HG02571 (cell line): ENCODE measurements at regions not wholly inside any gene's neighbourhood (a gene's known extent, or its start where the extent isn't known, plus 50 kb on each side); places are given as distances from the start of the nearest gene placed in this dataset.

ENCODE experiments used
- ATAC-seq: cut with Tn5 transposase; IDR thresholded peaks from one replicate; pipeline ENCODE4 v1.9.1; 2021; ENCODE audit warnings: mild to moderate bottlenecking, moderate library complexity; ENCODE audit not compliant: unreplicated experiment

DNA sequence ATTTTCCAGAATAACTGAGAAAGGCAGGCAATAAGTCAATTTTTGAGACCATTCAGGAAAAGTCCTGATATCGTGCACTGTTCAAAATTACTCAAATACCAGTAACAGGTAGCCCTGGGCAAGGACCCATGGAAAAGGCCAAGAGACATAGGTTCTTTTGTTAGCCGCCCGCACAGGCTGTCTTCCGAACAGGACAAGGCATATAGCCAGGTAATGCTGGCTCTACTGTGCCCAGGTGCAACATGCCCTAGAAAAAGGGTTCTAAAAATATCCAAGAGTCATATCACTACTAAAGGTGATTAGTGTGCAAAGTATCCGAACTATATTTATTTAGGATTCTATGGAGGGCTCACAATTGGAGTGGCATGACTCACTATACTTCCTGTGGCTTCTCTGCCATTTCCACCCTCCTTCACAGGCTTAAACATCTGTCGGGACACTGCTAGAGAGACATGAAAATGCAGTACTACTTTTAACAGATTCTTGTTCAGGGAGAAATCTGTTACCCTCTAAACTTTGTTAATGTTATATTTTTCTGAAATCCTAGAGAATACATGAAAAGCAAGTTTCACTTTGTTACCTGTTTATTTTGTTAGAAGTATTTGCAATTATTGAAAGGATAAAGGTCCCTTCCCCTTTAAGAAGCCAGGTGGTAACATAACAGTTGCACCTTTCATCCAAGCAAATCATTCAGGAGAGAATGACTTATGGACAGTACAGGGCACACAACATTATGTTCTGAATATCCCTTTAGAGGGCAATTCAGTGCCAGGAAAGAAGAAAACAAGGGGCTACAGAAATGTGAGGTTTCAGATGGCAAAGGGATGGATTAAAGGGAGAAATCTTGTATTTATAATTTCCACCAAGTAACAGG, 293.3 kb upstream of the THBS1 start:
- no peak for ATAC-seq

DNA sequence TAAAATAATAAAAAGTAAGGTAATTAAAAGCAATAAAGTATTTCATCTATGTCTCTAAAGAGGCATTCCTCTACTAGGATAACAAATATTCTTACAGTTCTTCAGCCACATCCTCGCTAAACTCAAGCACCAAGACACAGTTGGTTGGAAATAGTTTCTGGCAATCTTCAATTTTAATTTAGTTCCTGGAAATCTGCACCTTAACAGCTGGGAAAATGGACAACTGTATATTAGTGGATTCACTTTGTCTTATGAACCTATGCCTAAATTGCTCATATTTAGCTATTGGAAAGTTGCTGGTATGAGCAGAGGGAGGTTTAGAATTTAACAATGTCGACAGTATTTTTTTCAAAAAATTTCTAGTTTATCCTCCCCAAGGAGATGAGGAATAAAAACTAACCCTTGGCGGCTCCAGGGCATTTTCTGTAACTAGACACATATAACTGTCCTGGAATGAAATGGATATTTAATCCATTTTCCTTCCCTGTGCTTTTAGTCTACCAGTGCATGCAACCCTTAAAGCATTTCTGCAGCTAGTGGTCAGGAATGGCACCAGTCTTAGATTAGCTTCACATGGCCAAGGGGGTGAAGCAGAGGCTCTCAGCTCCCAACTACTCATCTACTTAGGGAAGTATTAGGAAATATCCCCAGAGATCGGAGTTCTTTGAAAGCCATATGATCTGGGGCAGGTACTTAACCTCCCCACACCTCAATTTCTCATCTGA, 290.0 kb upstream of the THBS1 start:
- no peak for ATAC-seq

DNA sequence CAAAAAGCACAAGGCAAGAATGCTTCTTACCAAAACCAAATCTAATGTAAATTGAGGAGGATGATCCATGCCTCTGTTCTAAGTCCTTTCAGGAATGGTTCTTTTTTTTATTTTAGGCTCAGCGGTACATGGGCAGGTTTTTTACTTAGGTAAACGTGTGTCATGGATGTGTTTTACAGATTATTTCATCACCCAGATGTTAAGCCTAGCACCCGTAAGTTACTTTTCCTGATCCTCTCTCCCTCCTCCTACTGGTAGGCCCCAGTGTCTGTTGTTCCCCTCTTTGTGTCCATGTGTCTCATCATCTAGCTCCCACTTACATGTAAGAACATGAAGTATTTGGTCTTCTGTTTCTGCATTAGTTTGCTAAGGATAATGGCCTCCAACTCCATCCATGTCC, 289.2 kb upstream of the THBS1 start:
- ATAC-seq, result no peak

DNA sequence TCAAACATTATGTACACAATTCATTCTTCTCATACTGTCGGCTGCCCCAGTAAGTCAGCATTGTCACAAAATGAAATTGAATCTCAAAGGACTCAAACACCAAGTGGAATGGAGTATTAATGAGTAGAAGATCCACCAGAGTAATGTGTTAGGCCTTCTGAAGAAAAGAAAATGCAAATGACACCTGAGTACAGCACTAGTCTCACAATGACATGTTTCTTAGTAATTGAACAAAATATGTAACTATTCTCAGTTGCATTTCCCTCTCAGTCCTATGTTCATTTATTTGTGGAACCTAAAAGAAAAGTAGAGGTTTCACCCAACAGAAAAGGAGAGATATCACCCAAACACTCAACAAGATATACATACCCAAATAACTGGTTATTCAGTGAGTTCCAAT, 283.9 kb upstream of the THBS1 start:
- ATAC-seq, result no peak

DNA sequence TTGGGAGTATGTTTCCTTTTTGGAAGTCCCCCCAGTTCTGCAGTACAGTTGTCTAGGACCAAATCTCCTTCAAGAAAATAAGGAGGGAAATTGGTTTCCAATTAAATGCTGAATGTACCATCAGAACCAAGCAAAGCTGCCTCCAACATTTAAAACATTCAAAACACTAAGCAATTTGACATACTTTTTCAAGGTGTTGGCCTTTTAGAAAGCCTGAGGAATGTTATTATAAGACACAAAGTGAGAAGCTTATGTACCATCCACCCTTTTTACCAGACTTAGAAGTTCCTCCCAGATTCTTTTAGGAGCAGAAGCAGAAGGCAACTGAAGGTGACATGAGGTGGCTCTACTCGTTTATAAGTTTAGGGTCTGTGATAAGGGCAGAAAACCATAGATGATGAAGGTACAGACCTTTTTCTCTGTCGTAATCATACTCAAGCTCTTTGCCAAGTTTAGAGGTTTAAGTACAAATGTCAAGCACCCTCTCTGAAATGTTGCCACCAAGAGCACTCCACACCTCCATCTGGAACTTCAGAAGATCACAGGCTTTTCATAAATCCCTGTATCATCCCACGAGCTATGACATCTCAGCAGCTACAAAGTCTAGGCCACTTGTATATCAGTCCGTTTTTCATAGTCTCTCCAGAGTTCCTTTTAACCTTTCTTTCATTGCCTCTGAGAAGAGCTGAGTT, 282.5 kb upstream of the THBS1 start:
- ATAC-seq, result no peak

DNA sequence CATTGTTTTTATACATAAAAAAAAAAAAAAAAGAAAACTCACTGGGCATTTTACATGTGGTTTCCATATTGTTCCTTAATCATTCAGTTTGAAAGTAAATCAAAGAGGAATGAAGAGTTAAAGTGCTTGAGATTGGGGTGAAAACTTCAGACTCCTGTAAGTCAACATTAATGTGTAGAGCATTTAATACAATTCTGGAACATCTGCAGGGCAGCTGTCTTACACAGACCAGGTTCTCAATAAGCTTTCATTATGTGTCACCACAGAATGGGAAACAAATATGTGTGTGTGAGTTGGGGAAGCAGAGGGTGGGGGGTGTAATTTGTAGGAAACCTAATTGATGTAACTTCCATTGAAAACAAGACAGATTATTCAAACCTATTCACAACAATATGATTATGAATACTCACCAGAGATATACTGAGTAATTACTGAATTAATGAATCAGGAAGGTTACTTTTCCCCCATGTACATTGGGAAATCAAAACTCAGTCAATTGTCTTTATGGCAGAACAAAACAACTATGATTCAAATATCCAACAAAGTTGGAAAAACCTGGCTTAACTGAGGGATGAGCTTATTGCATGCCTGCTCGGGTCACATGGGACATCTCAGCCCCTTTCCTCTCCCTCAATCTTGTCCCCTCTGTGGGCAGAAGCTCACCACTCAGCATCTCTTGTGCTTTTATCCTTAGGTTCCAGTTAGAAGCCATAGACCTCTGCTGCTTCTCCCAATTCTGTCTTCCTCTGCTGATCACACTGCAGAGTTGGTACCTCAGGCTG, 281.2 kb upstream of the THBS1 start:
- no peak for ATAC-seq

DNA sequence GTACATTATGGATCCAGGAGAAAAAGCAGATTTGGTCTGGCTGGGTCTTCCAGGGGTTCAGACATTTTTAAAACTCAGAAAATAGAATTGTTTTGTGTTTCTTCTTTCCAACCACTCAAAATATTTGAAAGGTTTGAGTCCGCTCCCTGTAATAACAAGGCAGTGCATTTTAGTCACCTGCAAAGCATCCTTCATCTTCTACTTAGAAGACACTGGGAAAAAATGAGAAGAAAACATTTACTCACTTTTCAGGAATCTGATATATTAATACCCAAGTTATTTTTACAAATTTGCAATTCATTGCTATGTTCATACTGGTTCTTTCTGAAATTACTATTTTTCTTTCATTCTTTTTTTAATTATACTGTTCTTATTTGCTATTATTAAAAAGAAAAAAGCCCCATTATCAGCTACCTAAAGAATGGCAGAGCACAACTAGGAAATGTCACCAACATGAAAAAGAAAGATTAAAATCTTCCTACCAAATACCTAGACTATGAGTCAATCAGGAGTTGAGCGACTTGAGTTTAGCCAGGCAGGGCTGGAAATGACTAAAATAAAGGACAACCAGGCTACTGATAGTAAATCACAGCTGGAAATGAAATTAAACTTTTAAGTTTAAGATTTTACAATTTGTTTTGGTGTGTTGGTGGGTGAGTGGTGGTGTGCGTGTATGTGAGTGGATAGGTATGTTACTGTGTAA, 280.3 kb upstream of the THBS1 start:
- ATAC-seq, result no peak

DNA sequence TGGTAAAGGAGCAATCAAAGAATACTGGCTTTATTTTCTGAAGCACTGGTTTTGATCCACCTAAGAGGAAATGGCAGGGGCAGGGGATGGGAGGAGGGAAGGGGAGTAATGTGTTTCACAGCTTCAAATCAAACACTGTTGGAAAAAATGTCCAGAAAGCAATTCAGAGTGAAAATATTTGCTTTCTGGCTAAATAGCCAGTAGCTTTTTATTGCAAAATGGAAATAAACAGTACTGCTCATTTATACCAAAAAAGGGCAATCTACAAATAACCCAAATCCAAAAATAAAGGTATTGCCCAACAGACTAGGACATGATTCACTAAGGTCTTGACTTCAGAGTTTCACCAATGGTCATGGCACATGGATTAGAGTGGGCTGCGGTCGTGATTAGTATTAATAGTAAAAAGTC, 279.3 kb upstream of the THBS1 start:
- no peak for ATAC-seq

DNA sequence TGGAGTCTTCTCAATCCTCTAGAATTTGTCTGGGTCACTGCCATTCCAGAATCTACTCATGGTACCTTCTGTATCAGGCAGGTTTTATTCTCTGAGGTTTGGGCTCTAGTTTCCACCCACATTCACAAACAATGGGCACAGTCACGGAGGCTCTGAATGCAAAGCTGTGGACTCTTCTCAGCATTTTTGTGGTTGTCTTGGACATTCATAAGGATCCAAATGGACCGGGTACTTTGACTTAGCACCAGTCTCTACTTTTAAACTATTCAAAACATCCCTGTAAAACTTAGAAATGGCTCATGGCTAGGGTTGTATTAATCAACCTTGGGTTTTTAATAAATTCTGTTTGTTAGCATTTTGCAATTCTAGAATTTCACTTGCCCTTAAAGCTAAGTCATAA, 277.9 kb upstream of the THBS1 start:
- ATAC-seq, result no peak

DNA sequence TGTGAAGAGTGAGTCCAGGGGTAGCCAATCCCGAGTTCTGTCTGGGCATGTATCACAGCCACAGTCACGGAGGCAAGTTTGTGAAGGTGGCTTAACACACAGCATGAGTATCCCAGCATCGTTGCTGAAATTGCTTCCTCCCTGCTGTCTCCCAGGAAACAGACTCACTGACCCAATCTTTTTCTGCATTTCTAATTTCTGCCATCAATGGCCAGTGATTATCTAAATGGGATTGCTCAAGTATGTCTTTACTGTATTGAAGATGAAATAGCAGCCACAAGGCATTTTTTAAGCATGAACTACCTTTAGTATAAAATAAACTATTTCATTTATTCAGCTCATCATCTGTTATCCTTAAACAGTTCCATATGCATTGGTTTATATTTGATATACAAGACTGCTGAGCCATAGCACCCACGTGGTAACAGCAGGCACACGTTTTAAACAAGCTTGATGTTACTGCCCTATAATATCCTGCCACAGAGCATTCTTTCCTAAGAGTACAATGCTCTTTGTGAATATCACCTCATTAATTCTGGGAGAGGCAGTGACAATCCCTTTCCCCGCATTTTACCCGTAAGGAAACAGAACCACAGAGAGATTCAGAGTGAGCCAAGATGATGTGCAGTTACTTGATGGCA, 276.6 kb upstream of the THBS1 start:
- no peak for ATAC-seq

DNA sequence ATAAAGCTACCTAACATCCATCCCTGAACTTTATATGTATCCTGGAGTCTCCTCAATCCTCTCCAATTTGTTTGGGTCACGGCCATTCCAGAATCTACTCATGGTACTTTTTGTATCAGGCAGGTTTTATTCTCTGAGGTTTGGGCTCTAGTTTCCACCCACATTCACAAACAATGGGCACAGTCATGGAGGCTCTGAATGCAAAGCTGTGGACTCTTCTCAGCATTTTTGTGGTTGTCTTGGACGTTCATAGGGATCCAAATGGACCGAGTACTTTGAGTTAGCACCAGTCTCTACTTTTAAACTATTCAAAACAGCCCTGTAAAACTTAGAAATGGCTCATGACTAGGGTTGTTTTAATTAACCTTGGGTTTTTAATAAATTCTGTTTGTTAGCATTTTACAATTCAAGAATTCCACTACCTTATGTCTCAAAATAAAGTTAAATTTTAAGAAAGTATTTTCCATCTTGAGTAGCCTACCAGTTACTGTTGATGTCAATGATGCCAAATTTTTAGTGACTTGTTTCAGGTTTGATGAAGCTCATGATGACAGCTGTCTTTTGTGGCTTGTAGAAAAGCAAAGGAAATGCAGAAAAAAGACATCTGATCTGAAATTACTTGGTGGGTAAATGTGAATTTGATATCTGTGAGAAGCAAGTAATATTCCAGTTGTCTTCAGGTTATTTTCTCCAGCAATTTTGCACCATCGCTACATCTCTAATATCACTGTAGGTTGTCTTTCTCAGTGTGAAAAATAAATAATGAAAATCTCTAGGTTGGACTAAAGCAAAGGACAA, 275.7 kb upstream of the THBS1 start:
- no peak for ATAC-seq

DNA sequence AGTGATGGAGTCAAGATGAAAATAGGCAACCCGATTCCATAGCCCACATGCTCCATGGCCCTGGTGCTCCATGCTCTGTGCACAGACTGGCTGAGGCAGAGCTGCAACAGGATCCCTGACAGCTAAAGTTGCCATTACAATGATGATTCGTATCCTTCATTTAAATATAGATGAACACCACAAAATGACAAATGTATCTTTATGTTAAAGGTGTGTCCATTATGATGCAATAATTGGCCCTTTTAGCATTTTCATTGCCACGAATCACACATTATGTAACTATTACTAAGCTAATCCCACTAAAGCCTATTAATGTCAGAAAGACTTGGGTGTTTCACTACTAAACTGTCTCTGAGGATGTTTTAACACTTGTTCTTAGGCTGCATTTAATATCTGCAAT, 270.2 kb upstream of the THBS1 start:
- no peak for ATAC-seq

DNA sequence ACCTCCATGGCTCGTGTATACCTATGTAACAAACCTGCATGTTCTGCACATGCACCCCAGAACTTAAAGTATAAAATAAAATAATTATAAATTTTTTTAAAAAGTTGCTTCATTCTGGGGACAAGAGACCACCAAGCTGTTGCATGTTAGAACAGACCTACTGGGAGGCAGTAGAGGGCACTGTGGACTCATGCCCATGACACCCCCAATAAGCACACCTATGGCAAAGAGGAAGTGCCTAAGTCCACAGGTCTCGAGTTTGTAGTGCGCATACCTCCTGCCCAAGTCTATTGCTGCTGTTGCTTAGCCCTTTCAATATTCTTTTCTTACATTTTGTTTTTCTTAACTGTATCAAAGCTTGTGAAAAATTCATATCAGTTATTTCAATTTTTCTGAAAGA, 267.9 kb upstream of the THBS1 start:
- no peak for ATAC-seq

DNA sequence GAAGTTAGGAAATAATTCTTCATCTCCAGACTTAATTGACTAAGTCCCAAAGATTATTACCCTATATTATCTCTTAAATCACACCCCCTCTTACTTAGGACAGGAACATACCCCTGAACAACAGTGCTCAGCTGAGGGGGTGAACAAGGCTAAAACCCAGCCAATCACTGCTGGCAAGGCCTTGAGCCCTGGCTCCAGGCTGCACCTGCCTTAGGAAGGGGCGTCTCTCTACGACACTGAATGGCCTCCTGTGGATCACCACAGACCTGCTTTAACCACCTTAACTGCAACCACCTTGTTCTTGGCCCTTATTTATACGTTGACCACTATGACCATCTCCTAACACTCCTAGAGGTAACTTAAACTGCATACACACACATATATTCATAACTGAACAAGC, 267.4 kb upstream of the THBS1 start:
- no peak for ATAC-seq

DNA sequence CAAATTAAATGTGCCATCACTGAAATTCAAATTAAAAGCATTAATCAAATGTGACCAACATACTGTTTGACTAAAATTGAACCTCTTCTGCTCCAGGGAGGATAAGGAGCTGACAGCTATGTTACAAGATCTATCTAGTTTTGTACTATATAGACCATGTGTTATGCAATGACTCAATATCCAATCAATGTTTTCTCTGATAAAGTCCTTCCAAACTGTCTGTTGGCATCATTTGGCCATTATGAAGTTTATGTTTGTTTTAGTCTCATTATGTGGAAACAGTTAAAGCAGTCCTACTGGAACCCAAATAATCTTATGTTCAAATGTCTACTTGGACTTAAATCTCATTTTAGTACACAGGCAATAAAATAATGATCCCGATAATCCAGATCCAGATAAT, 267.0 kb upstream of the THBS1 start:
- no peak for ATAC-seq

DNA sequence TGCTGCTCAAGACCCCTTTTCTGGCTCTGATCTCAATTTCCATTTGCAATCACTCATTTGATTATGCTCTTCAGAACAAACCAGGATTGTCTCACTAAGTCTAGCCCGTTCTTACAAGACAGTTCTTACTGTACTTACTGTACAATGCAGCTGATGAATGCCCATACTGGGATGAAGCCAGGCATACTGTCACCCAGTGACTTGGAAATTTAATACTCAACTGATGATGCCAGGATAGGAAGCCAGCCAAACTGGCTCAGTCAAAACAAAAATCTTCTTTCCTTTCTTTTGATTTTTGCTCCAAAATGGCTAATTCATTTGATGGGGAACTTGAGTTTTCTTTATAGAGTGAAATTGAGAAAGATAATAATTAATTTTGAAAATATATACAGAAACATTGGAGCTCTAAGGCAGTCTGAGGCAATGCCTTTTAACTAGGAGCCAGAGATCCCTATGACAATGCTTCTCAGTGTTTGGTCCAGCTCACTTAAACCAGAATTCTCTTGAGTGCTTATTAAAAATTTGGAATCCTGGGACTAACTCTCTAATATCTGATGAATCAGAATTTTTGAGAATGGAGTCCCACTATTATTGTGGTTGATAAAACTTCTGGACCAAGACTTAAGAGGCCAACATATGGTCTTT, 265.6 kb upstream of the THBS1 start:
- ATAC-seq, result no peak

DNA sequence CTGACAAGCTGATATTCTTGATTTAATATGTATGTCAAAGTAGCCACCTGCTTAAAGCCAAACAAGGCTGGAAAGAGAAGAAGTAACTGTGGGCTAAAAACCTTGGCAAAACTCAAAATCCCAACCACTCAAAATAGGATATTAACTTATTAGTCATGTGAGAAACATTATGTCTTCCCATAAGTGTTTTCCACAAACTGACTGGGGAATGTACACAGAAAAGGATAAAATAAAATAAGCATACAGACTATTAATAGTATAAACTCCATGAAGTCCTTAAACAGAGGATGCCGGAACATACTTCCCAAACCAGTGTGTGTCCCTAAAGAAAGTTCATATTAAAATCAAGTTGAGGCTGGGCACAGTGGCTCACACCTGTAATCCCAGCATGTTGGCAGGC, 263.7 kb upstream of the THBS1 start:
- ATAC-seq, result no peak

DNA sequence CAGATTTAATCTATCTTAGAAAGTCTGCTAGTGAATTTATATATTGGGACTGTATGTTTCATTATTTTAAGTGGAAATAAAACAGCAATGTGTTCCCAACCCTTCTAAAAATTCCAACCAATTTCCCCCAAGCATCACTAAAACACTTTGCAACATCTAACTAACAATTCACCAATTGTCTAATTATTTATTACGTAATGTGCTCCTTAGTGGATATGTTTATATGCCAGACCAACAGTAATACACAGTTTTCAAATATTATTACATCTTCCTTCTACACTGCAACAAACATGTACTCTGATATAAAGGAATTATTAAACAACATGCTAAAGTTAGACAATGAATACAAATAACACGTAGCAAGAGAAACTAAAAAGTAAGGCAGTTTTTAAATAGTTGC, 262.6 kb upstream of the THBS1 start:
- ATAC-seq, result no peak

DNA sequence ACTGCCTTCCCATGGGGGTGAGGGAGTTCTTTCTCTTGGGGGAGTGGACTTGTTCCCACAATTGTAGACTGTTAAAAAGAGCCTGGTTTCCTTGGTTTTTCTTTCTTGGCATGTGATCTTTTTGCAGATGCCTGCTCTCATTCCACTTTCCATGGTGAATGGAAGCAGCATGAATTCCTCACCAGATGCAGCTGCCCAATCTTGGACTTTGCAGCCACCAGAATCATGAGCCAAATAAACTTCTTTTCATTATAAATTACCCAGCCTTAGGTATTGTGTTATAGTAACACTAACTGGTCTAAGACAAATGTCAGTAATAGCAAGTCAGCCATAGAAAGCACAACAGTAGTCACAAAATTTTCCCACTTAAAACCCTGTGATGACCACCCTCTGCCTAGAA, 260.5 kb upstream of the THBS1 start:
- no peak for ATAC-seq
